Uterus (tissue), 2 donors: ENCODE measurements at regions not wholly inside any gene's neighbourhood (a gene's known extent, or its start where the extent isn't known, plus 50 kb on each side); places are given as distances from the start of the nearest gene placed in this dataset.

Experiments used
- CTCF ChIP-seq, 4 experiments: fragments of 200-600 bp in 2 of 4; fragments of 450-650 bp in 2 of 4; sonication (generic) in 2 of 4; IDR thresholded peaks; one replicate each; pipeline ENCODE4 v1.5.1; 2016 to 2019; ENCODE audit warnings: antibody characterized with exemption in 4 of 4, mild to moderate bottlenecking in 2 of 4, moderate library complexity in 1 of 4
- POLR2A ChIP-seq, 2 donors: fragments of 450-650 bp; IDR thresholded peaks; one replicate each; pipeline ENCODE4 v1.6.1; 2016; ENCODE audit warnings: antibody characterized with exemption in 2 of 2, mild to moderate bottlenecking in 1 of 2, moderate library complexity in 1 of 2

- TF ChIP-seq CTCF (IDR thresholded peaks at IDR 0.05) (no peak), POLR2A (IDR thresholded peaks at IDR 0.05) (no peak)
Observed at GRCh38 chr14:22280497-22281316, 308.3 kb downstream of the DAD1 start.
